PC-3 (cell line): ENCODE measurements at regions not wholly inside any gene's neighbourhood (a gene's known extent, or its start where the extent isn't known, plus 50 kb on each side); places are given as distances from the start of the nearest gene placed in this dataset.

Source experiments
- CTCF ChIP-seq: fragments of 300-600 bp; sonication (generic); conservative IDR thresholded peaks from 2 replicates; pipeline ENCODE4 v1.5.1; 2017; ENCODE audit warnings: antibody characterized with exemption, low read depth, mild to moderate bottlenecking, low read length
- EZH2 ChIP-seq: fragments of 300-600 bp; sonication (generic); IDR thresholded peaks from one replicate; pipeline ENCODE4 v1.6.1; 2017; ENCODE audit warnings: antibody characterized with exemption, mild to moderate bottlenecking, low read length; ENCODE audit not compliant: unreplicated experiment
- EZH2phosphoT487 ChIP-seq: fragments of 300-600 bp; sonication (generic); IDR thresholded peaks from 2 replicates; pipeline ENCODE4 v1.6.1; 2018; ENCODE audit warnings: mild to moderate bottlenecking, antibody characterized with exemption, low read length, borderline replicate concordance

- TF ChIP-seq CTCF (no peak), EZH2 (no peak), EZH2phosphoT487 (no peak)
These were observed 62.9 kb upstream of the FMR1 start for GRCh38 chrX:147848543-147849443.
